ENCODE measurements at regions not wholly inside any gene's neighbourhood (a gene's known extent, or its start where the extent isn't known, plus 50 kb on each side); places are given as distances from the start of the nearest gene placed in this dataset.

GRCh38 chr5:54760182-54760935, 225.0 kb downstream of the ESM1 start:
- H3K27ac ChIP-seq, result no peak overlapping the region
- H3K36me3 ChIP-seq, result no peaks in the 10 kb centered on the region
- DNase-seq, result no peak
- intact Hi-C loops (cut with DNase I), result no loop called here
- H3K27me3 ChIP-seq, result no peaks in the 10 kb centered on the region
- peak in 1 of 4 donors; percentile 31 for ATAC-seq
- 78 to 79% methylated on average over 6 of the region's 6 CpGs for WGBS, 2 donors
- no peaks in the 10 kb centered on the region for H3K4me1 ChIP-seq
- no peak for TF ChIP-seq CTCF (IDR thresholded peaks at IDR 0.05)
- H3K4me3 ChIP-seq, result no peak overlapping the region
- FAIRE-seq, result no peak
- no peaks in the 10 kb centered on the region for H3K9me3 ChIP-seq

- 64 to 73% methylated on average over 4 of the region's 4 CpGs for WGBS, 2 donors
- no peak for TF ChIP-seq CTCF (IDR thresholded peaks at IDR 0.05)
- intact Hi-C loops (cut with DNase I), result loop anchor here in 1 of 3 donors (10.0 kb wide), 1 partner anchor 243 kb away; the partner anchor contains the start of gene SNX18
- no peaks in the 10 kb centered on the region for H3K9me3 ChIP-seq
- H3K4me1 ChIP-seq, result no peaks in the 10 kb centered on the region
- no peak overlapping the region for H3K4me3 ChIP-seq
- H3K27ac ChIP-seq, result no peak overlapping the region
- no peak for FAIRE-seq
- no peaks in the 10 kb centered on the region for H3K36me3 ChIP-seq
- no peak for ATAC-seq
- H3K27me3 ChIP-seq, result no peaks in the 10 kb centered on the region
- DNase-seq, result no peak
Measured at GRCh38 chr5:54758038-54758437, 227.4 kb downstream of the ESM1 start.

- TF ChIP-seq CTCF (IDR thresholded peaks at IDR 0.05), result no peak
- intact Hi-C loops (cut with DNase I), result loop anchor here in 1 of 3 donors (10.0 kb wide), 1 partner anchor 243 kb away; the partner anchor contains the start of gene SNX18
- WGBS, 2 donors, result 87 to 94% methylated on average over 3 of the region's 3 CpGs
Measured at GRCh38 chr5:54757541-54757940, 227.9 kb downstream of the ESM1 start.

GRCh38 chr5:54756796-54757402, 228.5 kb downstream of the ESM1 start:
- Histone ChIP-seq H3K36me3 (no peaks in the 10 kb centered on the region), H3K9me3 (no peaks in the 10 kb centered on the region), H3K27ac (no peak overlapping the region), H3K4me1 (no peaks in the 10 kb centered on the region), H3K4me3 (no peak overlapping the region), H3K27me3 (no peaks in the 10 kb centered on the region)
- DNase-seq, result no peak
- no peak for ATAC-seq
- FAIRE-seq, result no peak
- 90 to 94% methylated on average over 1 of the region's 1 CpG for WGBS, 2 donors
- intact Hi-C loops (cut with DNase I), result loop anchor here in 1 of 3 donors (10.0 kb wide), 1 partner anchor 242 kb away; the partner anchor contains the start of gene SNX18
- no peak for TF ChIP-seq CTCF (IDR thresholded peaks at IDR 0.05)

More at GRCh38 chr5:54757541-54757940, 227.9 kb downstream of the ESM1 start:
- Histone ChIP-seq H3K4me3 (no peak overlapping the region), H3K27me3 (no peaks in the 10 kb centered on the region), H3K27ac (no peak overlapping the region), H3K9me3 (no peaks in the 10 kb centered on the region), H3K36me3 (no peaks in the 10 kb centered on the region), H3K4me1 (no peaks in the 10 kb centered on the region)
- FAIRE-seq (no peak), DNase-seq (no peak), ATAC-seq (no peak)

- WGBS, 2 donors, result 77 to 80% methylated on average over 4 of the region's 4 CpGs
- no peaks in the 10 kb centered on the region for H3K9me3 ChIP-seq
- H3K27me3 ChIP-seq, result no peaks in the 10 kb centered on the region
- TF ChIP-seq CTCF (IDR thresholded peaks at IDR 0.05), result no peak
- ATAC-seq (no peak), FAIRE-seq (no peak), DNase-seq (no peak)
- H3K27ac ChIP-seq, result no peak overlapping the region
- intact Hi-C loops (cut with DNase I), result loop anchor here in 1 of 3 donors (10.0 kb wide), 1 partner anchor 242 kb away; the partner anchor contains the start of gene SNX18
- no peak overlapping the region for H3K4me3 ChIP-seq
- H3K36me3 ChIP-seq, result no peaks in the 10 kb centered on the region
- H3K4me1 ChIP-seq, result no peaks in the 10 kb centered on the region
Measured at GRCh38 chr5:54756301-54756700, 229.1 kb downstream of the ESM1 start.

All from pancreas (tissue), 10 donors.